H9 (cell line): ENCODE measurements at regions not wholly inside any gene's neighbourhood (a gene's known extent, or its start where the extent isn't known, plus 50 kb on each side); places are given as distances from the start of the nearest gene placed in this dataset.
"Not testable (repeated sequence)": the region's sequence is repeated elsewhere in the genome, so short reads cannot be mapped to it uniquely, and the experiment has no call there.

Experiments used
- DNase-seq: peaks from one replicate; pipeline ENCODE4 v3.0.0-alpha.2; 2017
- H2AFZ ChIP-seq: one replicate; pipeline ENCODE4 v1.6.1; 2013; ENCODE audit warnings: mild to moderate bottlenecking, low read length, control low read depth, moderate library complexity
- H2AK5ac ChIP-seq: 2 replicates; pipeline ENCODE4 v1.6.1; 2013; ENCODE audit warnings: low read length, control low read depth, mixed read lengths; ENCODE audit not compliant: insufficient read length
- H2BK120ac ChIP-seq: one replicate; pipeline ENCODE4 v1.6.1; 2013; ENCODE audit warnings: low read depth, mild to moderate bottlenecking, low read length, control low read depth, inconsistent platforms; ENCODE audit not compliant: poor library complexity, severe bottlenecking
- H2BK12ac ChIP-seq: 2 replicates; pipeline ENCODE4 v1.6.1; 2013; ENCODE audit warnings: low read length, control low read depth, mixed read lengths, low read depth; ENCODE audit not compliant: insufficient read length
- H2BK15ac ChIP-seq: 2 replicates; pipeline ENCODE4 v1.6.1; 2013; ENCODE audit warnings: low read depth, low read length, control low read depth
- H2BK20ac ChIP-seq: one replicate; pipeline ENCODE4 v1.6.1; 2013; ENCODE audit warnings: low read depth, mild to moderate bottlenecking, low read length, control low read depth, inconsistent platforms; ENCODE audit not compliant: poor library complexity, severe bottlenecking
- H2BK5ac ChIP-seq: 2 replicates; pipeline ENCODE4 v1.6.1; 2013; ENCODE audit warnings: low read length, control low read depth, mixed read lengths; ENCODE audit not compliant: insufficient read length
- H3K14ac ChIP-seq: 2 replicates; pipeline ENCODE4 v1.6.1; 2013; ENCODE audit warnings: low read length, control low read depth; ENCODE audit not compliant: insufficient read depth
- H3K18ac ChIP-seq: 2 replicates; pipeline ENCODE4 v1.6.1; 2013; ENCODE audit warnings: low read depth, mild to moderate bottlenecking, mixed read lengths, low read length, control low read depth; ENCODE audit not compliant: insufficient read length
- H3K23ac ChIP-seq: 2 replicates; pipeline ENCODE4 v1.6.1; 2013; ENCODE audit warnings: low read length, control low read depth, mixed read lengths, low read depth; ENCODE audit not compliant: insufficient read length
- H3K23me2 ChIP-seq: 2 replicates; pipeline ENCODE4 v1.6.1; 2013; ENCODE audit warnings: low read depth, mild to moderate bottlenecking, mixed read lengths, low read length, control low read depth; ENCODE audit not compliant: insufficient read length, poor library complexity, severe bottlenecking
- H3K27ac ChIP-seq: 2 replicates; pipeline ENCODE4 v1.5.1; 2013; ENCODE audit warnings: low read length, control low read depth, mixed read lengths, low read depth; ENCODE audit not compliant: insufficient read length
- H3K27me3 ChIP-seq: 2 replicates; pipeline ENCODE4 v1.6.1; 2013; ENCODE audit warnings: low read length, control low read depth, inconsistent platforms; ENCODE audit not compliant: insufficient read depth
- H3K4ac ChIP-seq: 2 replicates; pipeline ENCODE4 v1.6.1; 2013; ENCODE audit warnings: low read depth, mild to moderate bottlenecking, control low read depth, inconsistent platforms, low read length, moderate library complexity
- H3K4me1 ChIP-seq: 2 replicates; pipeline ENCODE4 v1.6.1; 2013; ENCODE audit warnings: low read length, control low read depth, inconsistent platforms; ENCODE audit not compliant: insufficient read depth
- H3K4me2 ChIP-seq: 2 replicates; pipeline ENCODE4 v1.6.1; 2013; ENCODE audit warnings: low read length, control low read depth, mixed read lengths; ENCODE audit not compliant: insufficient read length, insufficient read depth
- H3K56ac ChIP-seq: 2 replicates; pipeline ENCODE4 v1.6.1; 2013; ENCODE audit warnings: low read depth, mild to moderate bottlenecking, mixed read lengths, low read length, control low read depth; ENCODE audit not compliant: insufficient read length
- H3K79me1 ChIP-seq: 2 replicates; pipeline ENCODE4 v1.6.1; 2013; ENCODE audit warnings: low read depth, mild to moderate bottlenecking, moderate library complexity, low read length, control low read depth, inconsistent platforms; ENCODE audit not compliant: insufficient read depth, poor library complexity, severe bottlenecking
- H3K79me2 ChIP-seq: 2 replicates; pipeline ENCODE4 v1.6.1; 2013; ENCODE audit warnings: low read length, control low read depth, inconsistent platforms; ENCODE audit not compliant: insufficient read depth
- H3K9ac ChIP-seq: 2 replicates; pipeline ENCODE4 v1.6.1; 2013; ENCODE audit warnings: low read length, control low read depth, mixed read lengths; ENCODE audit not compliant: insufficient read length; ENCODE audit errors: extremely low read depth
- H3K9me3 ChIP-seq: one replicate; pipeline ENCODE4 v1.6.1; 2013; ENCODE audit warnings: low read depth, low read length, inconsistent platforms; ENCODE audit not compliant: control insufficient read depth
- H3T11ph ChIP-seq: one replicate; pipeline ENCODE4 v1.6.1; 2013; ENCODE audit warnings: mild to moderate bottlenecking, low read length, control low read depth, inconsistent platforms
- H4K20me1 ChIP-seq: one replicate; pipeline ENCODE4 v1.6.1; 2013; ENCODE audit not compliant: control insufficient read depth, insufficient read length, insufficient read depth
- H4K5ac ChIP-seq: 2 replicates; pipeline ENCODE4 v1.6.1; 2013; ENCODE audit warnings: low read depth, mild to moderate bottlenecking, mixed read lengths, low read length, control low read depth; ENCODE audit not compliant: insufficient read length
- H4K8ac ChIP-seq: replicated peaks from 2 replicates; pipeline ENCODE4 v1.6.1; 2013; ENCODE audit warnings: low read length, control low read depth, mixed read lengths, low read depth; ENCODE audit not compliant: insufficient read length
- H4K91ac ChIP-seq: 2 replicates; pipeline ENCODE4 v1.6.1; 2013; ENCODE audit warnings: low read depth, mild to moderate bottlenecking, moderate library complexity, mixed read lengths, low read length, control low read depth; ENCODE audit not compliant: insufficient read length
- H3K27ac Mint-ChIP-seq, 3 experiments: 2 replicates in 2 of 3; 3 replicates in 1 of 3; pipeline ENCODE4 v1.8.0; 2020 to 2021; ENCODE audit warnings: mixed read lengths in 3 of 3, mild to moderate bottlenecking in 1 of 3, moderate library complexity in 1 of 3
- H3K27me3 Mint-ChIP-seq: 2 replicates; pipeline ENCODE4 v1.8.0; 2021; ENCODE audit warnings: low read depth, mild to moderate bottlenecking, moderate library complexity, mixed read lengths
- H3K36me3 Mint-ChIP-seq, 3 experiments: 2 replicates in 2 of 3; 3 replicates in 1 of 3; pipeline ENCODE4 v1.8.0; 2020 to 2021; ENCODE audit warnings: low read depth in 3 of 3, mixed read lengths in 3 of 3; ENCODE audit not compliant: insufficient read depth in 1 of 3
- H3K4me1 Mint-ChIP-seq, 2 experiments: 2 replicates each; pipeline ENCODE4 v1.8.0; 2020; ENCODE audit warnings: mixed read lengths in 2 of 2
- H3K4me3 Mint-ChIP-seq, 2 experiments: 2 replicates in 1 of 2; 3 replicates in 1 of 2; pipeline ENCODE4 v1.8.0; 2020 to 2021; ENCODE audit warnings: mild to moderate bottlenecking in 2 of 2, mixed read lengths in 2 of 2, moderate library complexity in 1 of 2
- H3K9me3 Mint-ChIP-seq, 2 experiments: 2 replicates in 1 of 2; 3 replicates in 1 of 2; pipeline ENCODE4 v1.8.0; 2020; ENCODE audit warnings: mild to moderate bottlenecking in 2 of 2, mixed read lengths in 2 of 2, moderate library complexity in 1 of 2
- CTCF ChIP-seq: fragments of 200-600 bp; sonication (generic); conservative IDR thresholded peaks from 3 replicates; pipeline ENCODE4 v1.8.0; 2021; ENCODE audit warnings: antibody characterized with exemption, mild to moderate bottlenecking
- WGBS: extraction: QIAGEN DNeasy Blood & Tissue Kit; methylation state at CpG from one replicate; pipeline ENCODE4 v1.1.7; 2013; ENCODE audit warnings: missing lambda C conversion rate, low lambda C conversion rate, mixed read lengths; ENCODE audit not compliant: insufficient read length; ENCODE audit errors: extremely low coverage; 5-methylcytosine and 5-hydroxymethylcytosine counted together

- H3K27ac ChIP-seq = no peak overlapping the region
- H2BK15ac ChIP-seq = no peak overlapping the region
- no peaks in the 10 kb centered on the region for H4K20me1 ChIP-seq
- WGBS = no CpG with 5 or more reads among the region's 1 CpG
- no peaks in the 10 kb centered on the region for H3K79me1 ChIP-seq
- H2BK120ac ChIP-seq = no peak overlapping the region
- H3K9me3 ChIP-seq = no peaks in the 10 kb centered on the region
- no peak overlapping the region for H4K91ac ChIP-seq
- no peaks in the 10 kb centered on the region for H3K4me1 ChIP-seq
- Mint-ChIP-seq H3K4me3 (no peak overlapping the region), H3K27ac (no peak overlapping the region), H3K4me1 (peaks cover 0 to 3% of the 10 kb centered on the region in 2 experiments; a peak in 1 of 4 replicates), H3K36me3 (no peaks in the 10 kb centered on the region), H3K27me3 (no peaks in the 10 kb centered on the region; the same call in 1 of the 2 replicates), H3K9me3 (no peaks in the 10 kb centered on the region; a peak in 1 of 5 replicates)
- no peak overlapping the region for H2BK20ac ChIP-seq
- H3K27me3 ChIP-seq = no peaks in the 10 kb centered on the region
- H2BK5ac ChIP-seq = no peak overlapping the region
- no peak overlapping the region for H4K5ac ChIP-seq
- no peak overlapping the region for H3K23ac ChIP-seq
- H3T11ph ChIP-seq = no peak overlapping the region
- no peak for DNase-seq
- H3K14ac ChIP-seq = no peak overlapping the region
- no peak overlapping the region for H3K4me2 ChIP-seq
- no peak overlapping the region for H3K18ac ChIP-seq
- H4K8ac ChIP-seq = no peak overlapping the region
- no peak overlapping the region for H2AFZ ChIP-seq
- no peak for TF ChIP-seq CTCF
- H3K9ac ChIP-seq = no peak overlapping the region
- H3K23me2 ChIP-seq = no peaks in the 10 kb centered on the region
- H3K79me2 ChIP-seq = no peaks in the 10 kb centered on the region
- H2BK12ac ChIP-seq = no peak overlapping the region
- no peak overlapping the region for H2AK5ac ChIP-seq
- H3K4ac ChIP-seq = no peak overlapping the region
- no peak overlapping the region for H3K56ac ChIP-seq
Observed at GRCh38 chr5:87141544-87141943, 126.1 kb upstream of the RASA1 start.

- WGBS = no CpG with 5 or more reads among the region's 1 CpG
- H3K14ac ChIP-seq, H2BK20ac ChIP-seq, DNase-seq, H3K36me3 Mint-ChIP-seq, H3K4me1 Mint-ChIP-seq, H3K9me3 Mint-ChIP-seq, H3K9me3 ChIP-seq, H3K27me3 Mint-ChIP-seq, H2BK120ac ChIP-seq, H3K4me1 ChIP-seq, H3K27me3 ChIP-seq, H4K20me1 ChIP-seq, H3K9ac ChIP-seq, H2BK15ac ChIP-seq, H3K56ac ChIP-seq, H4K5ac ChIP-seq, H3K27ac ChIP-seq, H3K79me2 ChIP-seq, H3K79me1 ChIP-seq, H3K23ac ChIP-seq, H2BK5ac ChIP-seq, H3K4me3 Mint-ChIP-seq, H2AFZ ChIP-seq, H3K27ac Mint-ChIP-seq, H2BK12ac ChIP-seq, H3K4me2 ChIP-seq, H3K18ac ChIP-seq, H4K91ac ChIP-seq, H4K8ac ChIP-seq, H3K23me2 ChIP-seq, H3K4ac ChIP-seq, H3T11ph ChIP-seq, H2AK5ac ChIP-seq: not testable (repeated sequence)
Observed at GRCh38 chr5:87145853-87146252, 121.8 kb upstream of the RASA1 start.
